ENCODE measurements at regions not wholly inside any gene's neighbourhood (a gene's known extent, or its start where the extent isn't known, plus 50 kb on each side); places are given as distances from the start of the nearest gene placed in this dataset.
"Not testable (repeated sequence)": the region's sequence is repeated elsewhere in the genome, so short reads cannot be mapped to it uniquely, and the experiment has no call there.

- DNase-seq (ENCODE audit: low read depth in 1 of 2, low spot score in 1 of 2) = no peak
- Histone ChIP-seq H3K4me3 (no peak overlapping the region), H3K4me2 (no peak overlapping the region), H3K9me3 (no peaks in the 10 kb centered on the region), H3K27ac (no peak overlapping the region), H3K4me1 (no peaks in the 10 kb centered on the region)
- ChIA-PET CTCF (no interaction called here), POLR2A (no interaction called here)
- TF ChIP-seq TP53 (CRISPR knock-in tag; IDR thresholded peaks at IDR 0.05) = no peak
- no peak for TF ChIP-seq ZNF302 (CRISPR knock-in tag; IDR thresholded peaks at IDR 0.05)
- no peak for TF ChIP-seq CBX2 (IDR thresholded peaks at IDR 0.05; ENCODE audit: borderline replicate concordance, low read depth)
- FAIRE-seq = no peak
- 50% methylated on average over 3 of the region's 4 CpGs for WGBS (ENCODE audit: missing lambda C conversion rate)
- ATAC-seq = no peak
These were observed 75.8 kb upstream of the AFDN start for GRCh38 chr6:167750956-167751358.

GRCh38 chr6:167751579-167752115, 75.1 kb upstream of the AFDN start:
- no peak for FAIRE-seq
- POLR2A ChIA-PET = no interaction called here
- no peaks in the 10 kb centered on the region for H3K9me3 ChIP-seq
- no peak overlapping the region for H3K27ac ChIP-seq
- ATAC-seq = no peak
- DNase-seq (ENCODE audit: low read depth in 1 of 2, low spot score in 1 of 2) = no peak
- CTCF ChIA-PET = no interaction called here
- no peaks in the 10 kb centered on the region for H3K4me1 ChIP-seq
- H3K4me3 ChIP-seq = no peak overlapping the region
- no peak for TF ChIP-seq FOSL2 (IDR thresholded peaks at IDR 0.05)
- no peak for TF ChIP-seq FOSL2 (CRISPR knock-in tag; IDR thresholded peaks at IDR 0.05)
- TF ChIP-seq JUN (IDR thresholded peaks at IDR 0.05) = no peak
- TF ChIP-seq RFX5 (IDR thresholded peaks at IDR 0.05) = no peak
- no peak for TF ChIP-seq MAZ (IDR thresholded peaks at IDR 0.05; ENCODE audit: borderline replicate concordance, low read depth, low read length)
- no peak for TF ChIP-seq EHMT2 (IDR thresholded peaks at IDR 0.05; ENCODE audit: low read depth)
- TF ChIP-seq HMGXB4 (CRISPR knock-in tag; IDR thresholded peaks at IDR 0.05; ENCODE audit: borderline replicate concordance) = no peak
- no peak overlapping the region for H3K4me2 ChIP-seq
- WGBS (ENCODE audit: missing lambda C conversion rate) = 74% methylated on average over 5 of the region's 7 CpGs

GRCh38 chr6:167753281-167753680, 73.4 kb upstream of the AFDN start:
- H3K4me3 ChIP-seq; FAIRE-seq; ATAC-seq; CTCF ChIA-PET; H3K27ac ChIP-seq; H3K4me2 ChIP-seq; H3K9me3 ChIP-seq; POLR2A ChIA-PET; DNase-seq (ENCODE audit: low read depth in 1 of 2, low spot score in 1 of 2); H3K4me1 ChIP-seq: not testable (repeated sequence)
- WGBS (ENCODE audit: missing lambda C conversion rate) = 38% methylated on average over 2 of the region's 2 CpGs

DNA sequence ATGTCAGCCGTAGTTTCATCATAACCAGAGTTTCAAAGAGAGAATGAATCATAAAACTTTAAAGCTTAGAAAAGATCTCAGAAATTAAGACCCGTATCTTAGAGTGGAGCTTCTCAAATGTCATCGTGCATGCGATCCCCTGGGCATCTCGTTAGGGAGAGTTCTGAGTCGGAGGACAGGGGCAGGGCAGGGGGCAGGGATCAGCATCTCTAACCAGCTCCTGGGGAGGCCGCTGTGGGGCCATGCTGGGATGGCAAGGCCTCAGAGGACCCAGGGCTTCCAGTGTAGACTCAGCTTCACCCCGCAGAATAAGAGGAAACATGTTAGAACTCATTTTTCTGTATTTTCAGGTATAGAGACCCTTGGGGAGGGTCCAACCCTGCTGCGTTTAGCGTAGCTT, 72.0 kb upstream of the AFDN start:
- no peaks in the 10 kb centered on the region for H3K9me3 ChIP-seq
- H3K4me3 ChIP-seq = no peak overlapping the region
- no peaks in the 10 kb centered on the region for H3K4me1 ChIP-seq
- no peak overlapping the region for H3K27ac ChIP-seq
- ATAC-seq (no peak), DNase-seq (ENCODE audit: low read depth in 1 of 2, low spot score in 1 of 2) (no peak), FAIRE-seq (no peak)
- TF ChIP-seq CTCF (IDR thresholded peaks at IDR 0.05) (no peak), KDM5A (IDR thresholded peaks at IDR 0.05) (no peak), RNF2 (IDR thresholded peaks at IDR 0.05; ENCODE audit: borderline replicate concordance, low read depth) (no peak), HEYL (CRISPR knock-in tag; IDR thresholded peaks at IDR 0.05) (no peak), EHMT2 (IDR thresholded peaks at IDR 0.05; ENCODE audit: low read depth) (no peak), CHD2 (IDR thresholded peaks at IDR 0.05; ENCODE audit: low read length, partially characterized antibody) (no peak), MAZ (IDR thresholded peaks at IDR 0.05; ENCODE audit: borderline replicate concordance, low read depth, low read length) (no peak)
- no peak overlapping the region for H3K4me2 ChIP-seq
- ChIA-PET POLR2A (no interaction called here), CTCF (no interaction called here)
- 70% methylated on average over 10 of the region's 10 CpGs for WGBS (ENCODE audit: missing lambda C conversion rate)
